Middle frontal gyrus (tissue), 1 donor: ENCODE measurements at regions not wholly inside any gene's neighbourhood (a gene's known extent, or its start where the extent isn't known, plus 50 kb on each side); places are given as distances from the start of the nearest gene placed in this dataset.

Experiments used
- DNase-seq: peaks from one replicate; pipeline ENCODE4 v3.0.0-alpha.2; 2015; ENCODE audit warnings: low spot score; ENCODE audit errors: extremely low spot score

- DNase-seq, result no peak
These were observed 239.0 kb upstream of the JADE1 start for GRCh38 chr4:128570387-128570975.

DNA sequence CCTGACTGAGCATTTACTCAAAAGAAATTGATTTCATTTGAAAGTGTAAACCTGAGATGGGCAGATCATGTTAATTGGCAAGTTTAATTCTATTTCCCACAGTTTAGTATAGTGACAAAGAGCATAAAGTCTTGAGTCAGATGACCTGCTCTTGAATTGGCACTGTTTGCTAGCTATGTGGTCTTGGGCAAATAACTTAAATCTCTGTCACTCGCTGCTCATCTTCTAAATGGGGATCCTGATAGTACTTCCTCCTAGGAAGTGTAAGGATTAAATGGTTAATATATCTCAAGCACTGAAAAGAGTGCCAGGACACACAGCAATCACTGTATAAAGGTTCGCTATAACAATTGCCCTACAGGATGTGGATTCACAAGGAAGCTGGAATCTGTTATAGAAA is 242.8 kb upstream of the JADE1 start:
- no peak for DNase-seq

DNA sequence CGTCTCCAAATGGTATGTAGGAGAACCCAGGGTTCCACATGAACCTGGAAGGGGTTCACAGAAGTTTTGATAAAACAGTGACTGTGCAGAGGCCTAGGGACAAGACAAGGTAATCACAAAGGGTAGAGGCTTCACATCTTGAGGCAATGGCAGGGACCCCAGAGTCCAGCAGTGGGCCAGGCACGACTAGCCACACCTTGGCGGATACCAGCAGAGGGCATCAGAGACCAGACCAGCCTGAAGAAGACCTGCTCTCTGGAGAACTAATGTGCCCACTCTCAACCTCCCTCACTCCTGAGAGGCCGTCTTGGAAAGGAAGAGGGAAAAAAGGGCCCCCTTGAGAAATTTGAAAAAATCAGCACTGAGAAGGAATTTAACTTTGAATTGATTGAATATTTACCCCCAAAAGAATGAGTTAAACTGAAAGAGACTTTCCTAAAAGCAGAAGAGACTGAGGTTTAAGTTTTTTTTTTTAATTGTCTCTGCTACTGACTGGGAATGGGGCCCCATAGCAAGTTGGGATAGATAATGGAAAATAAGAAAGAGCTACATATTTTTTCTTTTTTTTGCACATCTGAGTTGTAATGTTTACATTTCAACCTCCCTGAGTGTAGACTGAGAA is 243.8 kb upstream of the JADE1 start:
- DNase-seq, result no peak

- DNase-seq, result no peak
These were observed 244.4 kb upstream of the JADE1 start for GRCh38 chr4:128565054-128565453.

DNA sequence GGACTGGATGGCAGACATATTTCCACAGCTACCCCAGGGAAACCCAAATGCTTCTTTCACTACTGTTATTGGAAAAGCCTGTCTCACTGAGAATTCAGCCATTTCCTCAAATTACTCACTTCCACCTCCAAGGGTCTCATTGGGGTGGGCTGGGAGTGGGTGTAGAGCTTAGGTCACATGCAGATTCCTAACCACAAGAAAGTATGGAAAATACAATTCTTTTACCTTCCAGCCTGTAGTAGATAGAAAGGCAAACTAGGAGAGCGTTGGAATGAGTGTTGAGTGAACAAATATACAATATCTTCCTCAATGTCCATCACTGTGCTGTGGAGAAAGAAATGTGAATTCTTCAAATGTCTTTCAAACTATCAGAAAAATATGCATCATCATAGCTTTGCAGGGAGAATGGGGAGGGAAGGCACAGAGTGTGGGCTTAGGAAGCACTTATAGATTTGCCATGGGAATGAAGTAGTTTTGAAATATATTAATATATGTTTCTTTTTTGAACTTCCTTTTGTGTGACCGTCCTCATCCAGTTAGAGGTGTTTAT is 245.3 kb upstream of the JADE1 start:
- no peak for DNase-seq

DNA sequence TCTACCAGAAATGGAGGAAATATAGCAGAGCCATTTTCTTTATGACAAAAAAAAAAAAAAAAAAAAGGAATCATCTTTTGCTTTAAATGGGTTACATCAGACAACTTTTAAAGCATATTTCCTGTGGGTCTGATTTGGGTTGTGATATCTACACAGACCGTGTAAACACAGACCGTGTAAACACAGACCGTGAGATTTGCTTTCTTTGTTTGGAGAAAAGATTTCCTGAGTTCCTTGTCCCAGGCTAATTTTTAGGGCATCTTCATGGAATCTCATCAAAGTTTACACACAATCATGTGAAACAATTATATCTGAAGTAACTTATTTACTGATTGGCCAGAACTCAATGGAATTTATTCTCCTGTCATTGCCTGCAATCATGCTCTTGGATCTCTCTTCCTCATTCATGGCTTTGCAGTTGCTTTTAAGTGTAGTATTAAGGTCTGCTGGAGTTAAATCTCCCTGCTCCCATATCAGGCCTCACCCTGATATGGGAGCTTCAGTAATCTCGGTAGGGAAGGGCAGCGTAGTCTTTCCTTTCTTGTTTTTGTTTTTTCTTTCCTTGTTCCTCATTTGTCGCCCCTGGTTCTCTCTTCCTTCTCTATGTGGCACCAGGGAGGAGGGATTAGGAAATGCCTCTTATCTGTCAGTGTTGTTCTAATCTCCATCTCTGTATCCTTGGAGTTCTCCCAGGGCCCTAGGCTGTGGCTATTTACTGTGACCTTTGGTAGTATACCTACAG is 248.6 kb upstream of the JADE1 start:
- DNase-seq, result no peak

GRCh38 chr4:128558896-128559679 is 250.4 kb upstream of the JADE1 start:
- DNase-seq, result no peak

DNA sequence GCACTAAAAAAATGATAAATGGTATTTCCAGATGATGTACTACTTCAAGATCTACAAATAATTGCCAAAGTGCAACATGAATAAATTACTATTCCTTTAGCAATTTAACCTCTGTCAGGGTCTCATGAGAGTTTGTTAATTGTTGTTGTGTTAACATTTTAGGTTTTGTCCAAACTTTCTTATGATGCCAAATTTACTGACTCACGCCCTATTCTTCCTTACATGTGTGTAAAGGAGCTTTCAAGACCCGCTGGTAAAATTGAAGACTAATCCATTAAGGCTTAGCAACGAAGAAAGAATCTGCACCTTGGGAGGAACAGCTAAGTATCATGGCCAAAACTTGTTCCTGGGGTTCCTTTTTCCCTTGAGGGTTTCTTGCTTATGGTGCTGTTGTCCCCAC is 252.7 kb upstream of the JADE1 start:
- no peak for DNase-seq

DNA sequence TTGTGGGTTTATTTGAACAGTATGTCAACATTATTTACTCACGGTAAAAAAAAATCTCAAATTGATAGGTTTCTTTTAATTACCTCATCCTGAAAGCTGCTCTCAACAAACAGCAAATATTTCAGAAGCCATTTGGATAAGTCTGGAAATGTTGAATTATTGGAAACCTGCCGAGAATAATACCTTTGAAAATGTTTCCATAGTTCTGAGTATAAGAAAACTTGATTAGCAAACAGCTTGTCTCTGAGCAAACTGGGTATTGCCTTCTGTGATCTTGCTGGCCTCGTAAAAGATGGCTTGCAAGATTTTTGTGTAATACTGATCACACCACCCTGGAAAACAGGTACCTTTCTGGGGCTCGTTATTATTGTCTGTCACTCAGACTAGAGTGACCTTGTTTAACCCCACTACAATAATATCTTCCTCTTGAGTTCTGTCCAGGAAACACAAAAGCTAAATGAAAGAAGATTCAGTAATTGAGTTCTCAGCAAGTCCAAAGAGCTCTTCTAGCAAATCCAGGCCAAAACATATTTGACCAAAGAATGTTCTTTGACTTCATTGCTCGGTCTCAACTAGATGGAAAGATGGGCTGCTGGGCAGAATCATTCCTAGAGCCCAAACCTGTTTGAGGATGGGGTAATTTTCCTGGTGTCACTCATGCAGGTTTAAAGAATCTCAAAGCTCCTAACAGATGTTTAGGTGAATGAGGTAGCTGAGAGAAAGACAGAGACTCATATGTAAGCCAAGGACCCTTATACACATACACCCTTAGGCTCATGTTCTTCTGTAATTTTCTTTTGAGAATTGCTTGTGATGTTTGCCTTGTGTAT is 255.6 kb upstream of the JADE1 start:
- no peak for DNase-seq

GRCh38 chr4:128552586-128552907 is 257.0 kb upstream of the JADE1 start:
- no peak for DNase-seq

DNA sequence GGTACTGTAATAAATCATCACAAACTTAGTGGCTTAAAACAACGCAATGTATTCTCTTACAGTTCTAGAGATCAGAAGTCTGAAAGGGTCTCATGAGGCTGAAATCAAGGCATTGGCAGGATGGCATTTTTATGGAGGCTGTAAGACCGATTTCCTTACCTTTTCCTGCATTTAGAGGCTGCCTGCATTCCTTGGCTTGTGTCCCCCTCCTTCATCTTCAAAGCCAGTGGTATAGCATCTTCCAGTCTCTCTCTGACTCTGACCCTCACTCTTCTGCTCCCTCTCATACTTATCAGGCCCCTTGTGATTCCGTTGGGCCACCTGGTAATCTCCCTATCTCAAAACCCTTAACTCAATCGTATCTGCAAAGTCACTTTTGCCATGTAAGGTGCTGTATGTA is 258.2 kb upstream of the JADE1 start:
- no peak for DNase-seq

DNA sequence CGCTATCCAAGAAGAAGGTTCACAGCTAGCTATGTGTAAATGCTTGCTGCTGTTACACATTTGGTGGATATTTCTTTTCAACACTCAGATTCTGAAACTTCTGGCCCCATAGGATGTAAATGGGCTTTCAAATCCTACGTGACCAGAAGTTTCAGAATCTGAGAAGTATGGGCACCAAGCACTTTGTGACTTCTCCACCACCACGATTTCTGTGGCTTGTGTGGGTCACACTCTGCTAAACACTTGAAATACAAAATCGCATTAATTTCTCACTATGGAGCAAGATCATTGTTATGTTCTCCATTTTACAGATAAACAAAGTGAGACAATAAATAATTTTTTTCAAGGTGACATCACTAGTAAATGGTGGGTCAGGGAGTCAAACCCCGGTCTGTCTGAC is 259.4 kb upstream of the JADE1 start:
- DNase-seq, result no peak

DNA sequence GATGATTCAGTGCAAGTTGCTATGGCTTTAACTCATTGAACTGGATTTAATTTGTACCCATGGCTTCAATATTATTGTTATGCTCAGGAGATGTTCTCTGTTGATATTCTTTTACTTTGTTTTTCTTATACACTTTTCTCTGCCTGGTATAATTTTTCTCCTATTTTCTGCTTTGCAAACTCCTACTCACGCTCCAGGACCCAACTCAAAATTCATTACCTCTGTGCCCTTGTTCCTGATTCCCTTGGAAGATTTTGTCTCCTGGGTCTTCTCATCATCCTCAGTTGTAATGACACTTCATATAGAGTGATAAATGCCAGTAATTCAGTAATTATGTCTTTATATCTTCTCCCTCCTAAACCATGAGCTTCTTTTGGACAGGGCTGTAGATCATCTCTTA is 259.9 kb upstream of the JADE1 start:
- DNase-seq, result no peak

DNA sequence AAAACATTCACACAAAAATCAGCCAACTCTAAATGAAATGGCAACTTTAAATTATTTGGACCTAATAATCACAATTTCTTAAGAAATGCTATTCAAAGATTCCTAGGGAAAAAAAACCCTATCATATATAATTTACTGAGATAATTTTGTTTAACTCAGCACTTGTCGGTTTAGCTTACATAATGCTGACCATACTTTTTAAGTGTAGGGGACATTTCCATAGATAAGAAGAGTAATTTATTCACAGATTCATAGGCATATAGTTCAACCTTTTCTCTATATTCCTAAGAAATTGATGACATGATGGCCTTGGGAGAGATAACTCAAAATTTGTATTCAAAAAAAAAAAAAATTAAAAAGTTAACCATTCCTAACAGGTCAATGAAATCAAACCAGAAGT is 260.8 kb upstream of the PGRMC2 start:
- DNase-seq, result no peak

- DNase-seq, result no peak
These were observed 256.7 kb upstream of the PGRMC2 start for GRCh38 chr4:128544272-128544671.

- no peak for DNase-seq
These were observed 256.1 kb upstream of the PGRMC2 start for GRCh38 chr4:128543696-128544095.

DNA sequence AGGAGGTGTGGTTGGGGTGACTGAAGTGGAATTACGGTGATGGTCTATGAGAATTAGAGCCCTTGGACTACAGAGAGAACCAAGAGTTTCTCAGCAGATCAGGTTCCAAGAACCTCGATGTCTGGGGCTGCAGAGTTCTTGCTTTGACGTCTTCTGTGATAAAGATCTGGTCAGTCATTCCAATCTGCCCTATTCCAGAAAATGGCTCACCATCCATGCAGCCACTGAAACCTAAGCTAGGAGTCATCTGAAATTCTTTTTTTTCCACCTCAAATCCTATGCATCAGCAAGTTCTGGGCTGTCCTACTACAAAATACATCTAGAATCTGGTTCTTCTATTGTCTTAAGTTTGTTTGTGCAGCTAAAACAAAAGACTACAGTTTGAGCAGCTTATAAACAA is 254.4 kb upstream of the PGRMC2 start:
- DNase-seq, result no peak

DNA sequence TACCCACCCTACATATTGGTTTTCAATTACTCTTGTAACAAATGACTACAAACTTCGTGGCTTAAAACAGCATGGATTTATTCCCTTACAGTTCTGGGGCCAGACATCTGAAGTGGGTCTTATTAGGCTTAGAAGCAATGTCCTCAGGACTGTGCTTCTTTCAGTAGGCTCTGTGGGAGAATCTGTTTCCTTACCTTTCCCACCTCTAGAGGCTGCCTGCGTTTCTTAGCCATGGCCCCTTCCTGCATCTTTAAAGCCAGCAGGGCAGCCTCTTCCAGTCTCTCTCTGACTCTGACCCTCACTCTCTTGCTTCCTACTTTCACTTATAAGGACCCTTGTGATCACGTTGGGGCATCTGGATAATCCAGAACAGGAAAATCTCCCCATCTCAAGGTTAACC is 252.5 kb upstream of the PGRMC2 start:
- no peak for DNase-seq

GRCh38 chr4:128538111-128538882 is 250.7 kb upstream of the PGRMC2 start:
- no peak for DNase-seq

- DNase-seq, result no peak
These were observed 249.1 kb upstream of the PGRMC2 start for GRCh38 chr4:128536746-128537145.
